Neural cell (in vitro differentiated cells): ENCODE measurements at regions not wholly inside any gene's neighbourhood (a gene's known extent, or its start where the extent isn't known, plus 50 kb on each side); places are given as distances from the start of the nearest gene placed in this dataset.

Experiments used
- CTCF ChIP-seq: fragments of 450-650 bp; IDR thresholded peaks from 2 replicates; pipeline ENCODE4 v1.5.1; 2014; ENCODE audit warnings: antibody characterized with exemption, mild to moderate bottlenecking, moderate library complexity; ENCODE audit not compliant: poor library complexity, severe bottlenecking
- EP300 ChIP-seq: fragments of 450-650 bp; conservative IDR thresholded peaks from 2 replicates; pipeline ENCODE4 v1.6.1; 2014; ENCODE audit warnings: antibody characterized with exemption, mild to moderate bottlenecking, moderate library complexity; ENCODE audit not compliant: poor library complexity, severe bottlenecking
- EZH2 ChIP-seq: fragments of 200-600, 300-800 bp; shearing (Covaris generic), sonication (generic); IDR thresholded peaks from 2 replicates; pipeline ENCODE4 v1.6.1; 2014; ENCODE audit warnings: antibody characterized with exemption, low read length, borderline replicate concordance, mild to moderate bottlenecking; ENCODE audit not compliant: insufficient read depth, poor library complexity, severe bottlenecking
- MXI1 ChIP-seq: fragments of 450-650 bp; conservative IDR thresholded peaks from 2 replicates; pipeline ENCODE4 v1.6.1; 2014; ENCODE audit warnings: antibody characterized with exemption, mild to moderate bottlenecking; ENCODE audit not compliant: poor library complexity, severe bottlenecking
- POLR2AphosphoS5 ChIP-seq: IDR thresholded peaks from 2 replicates; pipeline ENCODE4 v1.6.1; 2012
- REST ChIP-seq: IDR thresholded peaks from 2 replicates; pipeline ENCODE4 v1.6.1; 2012; ENCODE audit warnings: borderline replicate concordance
- SMC3 ChIP-seq: fragments of 450-650 bp; conservative IDR thresholded peaks from 2 replicates; pipeline ENCODE4 v1.6.1; 2014; ENCODE audit warnings: antibody characterized with exemption, mild to moderate bottlenecking, moderate library complexity; ENCODE audit not compliant: poor library complexity

- TF ChIP-seq CTCF (no peak), POLR2AphosphoS5 (no peak), MXI1 (no peak), EP300 (no peak), SMC3 (no peak), EZH2 (no peak), REST (no peak)
These were observed 250.2 kb upstream of the SLITRK1 start for GRCh38 chr13:84132491-84132890.
